Endothelial cell of umbilical vein (primary cell): ENCODE measurements at regions not wholly inside any gene's neighbourhood (a gene's known extent, or its start where the extent isn't known, plus 50 kb on each side); places are given as distances from the start of the nearest gene placed in this dataset.
A peak's percentile ranks its signal among the peaks of the same experiment; 100 is the strongest.

Experiments used
- BruUV-seq: library from RNA; stranded (reverse); fragments of 400-500 nt; replicated peaks from 2 replicates; lab custom pipeline; 2021; lab: Mats Ljungman, UMichigan
- CTCF ChIA-PET: fragments of 300-600, 350-600 bp; sonication (Branson Sonifier 250); formaldehyde crosslinking; loops from one replicate; lab custom pipeline; 2021; ENCODE audit warnings: antibody characterized with exemption, inconsistent platforms; lab: Charles Lee
- POLR2A ChIA-PET: fragments of 300-600, 350-600 bp; sonication (Branson Sonifier 250); formaldehyde crosslinking; loops from one replicate; lab custom pipeline; 2021; ENCODE audit warnings: antibody characterized with exemption, inconsistent platforms; lab: Charles Lee
- DNase-seq: peaks from one replicate; pipeline ENCODE4 v3.0.0-alpha.2; 2011; ENCODE audit warnings: low read depth, low spot score
- FAIRE-seq: peaks from 2 replicates; lab custom pipeline; 2011; peaks lifted over from hg19 to GRCh38; lab: Jason Lieb, UNC
- H2AFZ ChIP-seq: 2 replicates; pipeline ENCODE4 v1.6.0; 2012; ENCODE audit warnings: low read depth, low read length, control low read depth, inconsistent platforms
- H3K27ac ChIP-seq: 2 replicates; pipeline ENCODE4 v1.5.1; 2011; ENCODE audit warnings: low read depth, mild to moderate bottlenecking, control low read depth, low read length, moderate library complexity; ENCODE audit not compliant: insufficient read depth
- H3K27me3 ChIP-seq, 2 experiments: 2 replicates each; pipeline versions ENCODE4 v1.6.0 to v1.6.1; 2011; ENCODE audit warnings: low read length in 2 of 2, mixed read lengths in 1 of 2; ENCODE audit not compliant: control insufficient read depth in 2 of 2, insufficient read depth in 2 of 2
- H3K36me3 ChIP-seq, 2 experiments: 2 replicates in 1 of 2; 3 replicates in 1 of 2; pipeline ENCODE4 v1.5.1; 2011; ENCODE audit warnings: low read length in 2 of 2, mild to moderate bottlenecking in 1 of 2, moderate library complexity in 1 of 2; ENCODE audit not compliant: control insufficient read depth in 2 of 2, insufficient read depth in 2 of 2; ENCODE audit errors: extremely low read depth in 1 of 2
- H3K4me1 ChIP-seq: 3 replicates; pipeline ENCODE4 v1.5.1; 2011; ENCODE audit warnings: mild to moderate bottlenecking, low read length; ENCODE audit not compliant: control insufficient read depth, insufficient read depth; ENCODE audit errors: extremely low read depth
- H3K4me2 ChIP-seq: 2 replicates; pipeline ENCODE4 v1.6.1; 2011; ENCODE audit warnings: low read length, control low read depth, mixed read lengths; ENCODE audit not compliant: insufficient read depth
- H3K4me3 ChIP-seq, 3 experiments: fragments of 200-600 bp in 1 of 3; sonication (generic), shearing (Covaris generic) in 1 of 3; replicated peaks in 1 of 3; 2 replicates each; pipeline ENCODE4 v1.5.1; 2011 to 2016; ENCODE audit warnings: control low read depth in 3 of 3, low read length in 3 of 3, mild to moderate bottlenecking in 2 of 3, inconsistent platforms in 1 of 3, low read depth in 1 of 3, moderate library complexity in 1 of 3; ENCODE audit not compliant: insufficient read depth in 1 of 3
- H3K79me2 ChIP-seq: 2 replicates; pipeline ENCODE4 v1.6.0; 2012; ENCODE audit warnings: low read length, inconsistent platforms; ENCODE audit not compliant: control insufficient read depth, insufficient read depth
- H3K9ac ChIP-seq: replicated peaks from 2 replicates; pipeline ENCODE3; 2011; ENCODE audit warnings: low read length, control low read depth; ENCODE audit not compliant: insufficient read depth; ENCODE audit errors: extremely low read depth
- H3K9me1 ChIP-seq: replicated peaks from 3 replicates; pipeline ENCODE4 v1.6.0; 2011; ENCODE audit warnings: mild to moderate bottlenecking, low read length; ENCODE audit not compliant: control insufficient read depth, insufficient read depth; ENCODE audit errors: extremely low read depth
- H3K9me3 ChIP-seq: replicated peaks from 2 replicates; pipeline ENCODE4 v1.5.1; 2012; ENCODE audit warnings: low read length, inconsistent platforms; ENCODE audit not compliant: control insufficient read depth, insufficient read depth
- H4K20me1 ChIP-seq: replicated peaks from 2 replicates; pipeline ENCODE3; 2011; ENCODE audit warnings: mild to moderate bottlenecking, low read length; ENCODE audit not compliant: control insufficient read depth, insufficient read depth; ENCODE audit errors: extremely low read depth
- CTCF ChIP-seq, 2 donors: IDR thresholded peaks; 1 replicate in 1 of 2; 2 replicates in 1 of 2; pipeline ENCODE4 v1.5.1; 2011; ENCODE audit warnings: low read length in 2 of 2, mild to moderate bottlenecking in 2 of 2, moderate library complexity in 2 of 2, control low read depth in 1 of 2, inconsistent platforms in 1 of 2, low read depth in 1 of 2; ENCODE audit not compliant: insufficient read depth in 1 of 2; ENCODE audit errors: extremely low read depth in 1 of 2
- EZH2 ChIP-seq: IDR thresholded peaks from 2 replicates; pipeline ENCODE4 v1.6.1; 2012; ENCODE audit warnings: borderline replicate concordance, low read depth, mild to moderate bottlenecking, moderate library complexity, low read length, inconsistent platforms; ENCODE audit not compliant: severe bottlenecking
- FOS ChIP-seq: IDR thresholded peaks from 2 replicates; pipeline ENCODE4 v1.6.1; 2011; ENCODE audit warnings: mild to moderate bottlenecking, low read length, moderate library complexity, borderline replicate concordance; ENCODE audit not compliant: insufficient read depth
- GATA2 ChIP-seq: IDR thresholded peaks from 2 replicates; pipeline ENCODE4 v1.7.0; 2011; ENCODE audit warnings: low read depth, mild to moderate bottlenecking, moderate library complexity, mixed read lengths, low read length; ENCODE audit not compliant: insufficient read length, insufficient read depth
- JUN ChIP-seq: IDR thresholded peaks from 2 replicates; pipeline ENCODE4 v1.6.1; 2011; ENCODE audit warnings: borderline replicate concordance, low read depth; ENCODE audit not compliant: insufficient read length, insufficient read depth
- MYC ChIP-seq: IDR thresholded peaks from one replicate; pipeline ENCODE4 v1.6.1; 2011; ENCODE audit warnings: mild to moderate bottlenecking, low read depth, low read length
- POLR2A ChIP-seq: IDR thresholded peaks from 2 replicates; pipeline ENCODE4 v1.6.1; 2012; ENCODE audit warnings: low read depth, mild to moderate bottlenecking, control low read depth, low read length
- POLR2AphosphoS5 ChIP-seq: IDR thresholded peaks from 2 replicates; pipeline ENCODE4 v1.6.1; 2012; ENCODE audit warnings: low read depth, mild to moderate bottlenecking, control low read depth, low read length, moderate library complexity; ENCODE audit not compliant: insufficient read depth
- dilution Hi-C: fragments of 300-500 bp; cut with MboI; formaldehyde crosslinking; loops from one replicate; pipeline ENCODE4 v1.15.0; 2019; ENCODE audit warnings: low sequenced_read_pairs; ENCODE audit not compliant: extremely low pct_ligation_motif_present
- intact Hi-C: fragments of 100-400 bp; cut with micrococcal nuclease; formaldehyde crosslinking; loops from one replicate; pipeline ENCODE4 v1.10.0; 2022
- TF ChIP-seq, protein P1 (sequence below): IDR thresholded peaks from 2 replicates; pipeline ENCODE4 v1.6.1; 2011; ENCODE audit not compliant: insufficient read depth, insufficient read length

DNA sequence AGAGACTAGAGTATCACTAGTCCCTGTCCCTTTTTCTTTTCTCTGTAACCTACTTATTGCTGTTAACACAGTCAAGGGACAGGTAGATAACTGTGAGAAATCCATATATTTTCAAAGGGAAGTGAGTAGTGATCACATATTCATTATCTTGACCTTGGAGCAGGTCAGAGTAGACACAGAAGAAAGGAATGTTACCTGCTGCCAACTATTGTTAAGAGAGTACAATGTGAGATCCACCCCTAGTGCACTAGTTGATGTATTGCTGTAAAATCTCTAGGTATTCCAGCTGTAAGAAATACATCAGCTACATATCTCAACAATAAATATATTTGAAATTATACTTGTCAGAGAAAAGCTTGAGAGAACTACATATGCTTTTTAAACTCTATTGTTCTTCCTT, 68.7 kb upstream of the ADGRL2 start:
- peak; percentile 70 for DNase-seq
- POLR2A ChIA-PET: no interaction called here
- peak overlapping the region; percentile 38 for H3K4me2 ChIP-seq
- H3K9ac ChIP-seq: peak overlapping the region; percentile 9
- H3K9me1 ChIP-seq: no peaks in the 10 kb centered on the region
- FAIRE-seq: peak; percentile 86
- H3K27me3 ChIP-seq: no peaks in the 10 kb centered on the region
- H2AFZ ChIP-seq: no peak overlapping the region
- H3K79me2 ChIP-seq: no peaks in the 10 kb centered on the region
- peak overlapping the region; percentile 46 for H3K27ac ChIP-seq
- CTCF ChIA-PET: interaction anchor here (0.9 to 2.7 kb wide), 8 partner anchors 25 to 1872 kb away, joined by 3 to 17 read pairs (median 4); no protein-coding TSS in a partner anchor
- dilution Hi-C loops (no loop called here), intact Hi-C loops (loop anchor here (1.0 kb wide), 1 partner anchor 29 kb away; no protein-coding TSS in a partner anchor)
- no peaks in the 10 kb centered on the region for H3K9me3 ChIP-seq
- BruUV-seq: no TSS peak
- no peaks in the 10 kb centered on the region for H3K36me3 ChIP-seq
- no peak overlapping the region for H3K4me3 ChIP-seq
- peaks cover 13% of the 10 kb centered on the region for H3K4me1 ChIP-seq
- no peaks in the 10 kb centered on the region for H4K20me1 ChIP-seq
- TF ChIP-seq MYC: no peak
- TF ChIP-seq GATA2: peak; percentile 57
- TF ChIP-seq JUN: peak; percentile 74
- no peak for TF ChIP-seq POLR2AphosphoS5
- TF ChIP-seq FOS: peak; percentile 45

- Histone ChIP-seq H3K27me3 (no peaks in the 10 kb centered on the region), H3K79me2 (no peaks in the 10 kb centered on the region), H3K36me3 (no peaks in the 10 kb centered on the region), H3K4me2 (no peak overlapping the region), H3K4me1 (peaks cover 13% of the 10 kb centered on the region), H2AFZ (no peak overlapping the region), H3K9me1 (no peaks in the 10 kb centered on the region), H3K9me3 (no peaks in the 10 kb centered on the region), H4K20me1 (no peaks in the 10 kb centered on the region), H3K9ac (no peak overlapping the region), H3K27ac (no peak overlapping the region), H3K4me3 (no peak overlapping the region)
- no TSS peak for BruUV-seq
- intact Hi-C loops: no loop called here
- FAIRE-seq (no peak), DNase-seq (no peak)
- POLR2A ChIA-PET: no interaction called here
- CTCF ChIA-PET: no interaction called here
- dilution Hi-C loops: no loop called here
- no peak for TF ChIP-seq CTCF (IDR thresholded peaks at IDR 0.05; ENCODE audit: extremely low read depth in 1 of 2, insufficient read depth in 1 of 2, low read depth in 1 of 2, low read length in 2 of 2)
- no peak for TF ChIP-seq POLR2AphosphoS5
- no peak for TF ChIP-seq POLR2A
- no peak for TF ChIP-seq MYC
- TF ChIP-seq, protein P1, sequence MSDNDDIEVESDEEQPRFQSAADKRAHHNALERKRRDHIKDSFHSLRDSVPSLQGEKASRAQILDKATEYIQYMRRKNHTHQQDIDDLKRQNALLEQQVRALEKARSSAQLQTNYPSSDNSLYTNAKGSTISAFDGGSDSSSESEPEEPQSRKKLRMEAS: no peak
- no peak for TF ChIP-seq JUN
- no peak for TF ChIP-seq GATA2
- TF ChIP-seq EZH2: no peak
- TF ChIP-seq FOS: no peak
Measured at GRCh38 chr1:81730881-81731280, 69.9 kb upstream of the ADGRL2 start.
